Inflammatory macrophage treated with lipopolysaccharide for 4 hours (primary cell): ENCODE measurements at regions not wholly inside any gene's neighbourhood (a gene's known extent, or its start where the extent isn't known, plus 50 kb on each side); places are given as distances from the start of the nearest gene placed in this dataset.
"Not testable (repeated sequence)": the region's sequence is repeated elsewhere in the genome, so short reads cannot be mapped to it uniquely, and the experiment has no call there.

ENCODE experiments used
- DNase-seq: peaks from one replicate; pipeline ENCODE4 v3.0.0-alpha.2; 2020

- DNase-seq, result no peak
Measured at GRCh38 chr3:78455712-78456433, 1311.9 kb downstream of the ROBO1 start.

GRCh38 chr3:78459796-78460195, 1308.0 kb downstream of the ROBO1 start:
- DNase-seq, result no peak

DNA sequence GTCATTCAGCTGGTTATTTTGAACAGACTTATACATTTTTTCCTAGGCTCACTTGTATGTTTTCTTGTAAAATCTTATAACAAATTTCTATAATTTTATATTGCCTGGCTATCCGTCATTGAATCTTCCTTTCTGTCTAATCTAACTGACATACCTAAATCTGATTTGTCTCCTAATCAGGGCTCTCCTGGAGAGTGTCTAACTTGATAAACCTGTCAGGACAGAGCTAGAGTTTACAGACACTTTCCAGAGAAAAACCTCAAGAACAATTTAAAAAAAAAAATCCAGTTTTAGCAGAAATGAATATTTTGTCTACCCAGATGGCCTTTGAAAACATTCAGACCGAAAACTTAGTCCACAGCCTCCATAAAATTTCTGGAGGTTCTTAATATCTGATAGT, 1305.8 kb downstream of the ROBO1 start:
- no peak for DNase-seq

- DNase-seq, result no peak
Measured at GRCh38 chr3:78476076-78476475, 1291.7 kb downstream of the ROBO1 start.

DNA sequence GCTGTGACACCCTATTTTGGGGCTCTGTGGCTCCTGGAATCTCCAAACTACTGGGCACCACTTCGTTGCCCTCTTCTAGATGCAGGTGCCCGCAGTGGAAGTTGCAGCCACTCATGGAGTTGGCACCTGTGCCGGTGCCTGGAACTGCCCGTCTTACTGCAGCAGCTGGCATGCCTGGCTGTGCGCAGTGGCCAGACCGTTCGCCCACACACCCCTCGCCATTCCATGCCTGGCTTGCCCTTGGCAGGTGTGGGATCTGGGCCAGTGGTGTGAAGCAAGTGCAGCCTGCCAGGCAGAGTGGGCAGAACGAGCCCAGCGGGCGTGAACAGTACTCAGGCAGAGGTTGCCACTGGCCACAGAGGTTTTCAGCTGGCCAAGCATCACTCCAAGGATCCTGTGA, 1286.7 kb downstream of the ROBO1 start:
- DNase-seq, result no peak

- DNase-seq, result no peak
Measured at GRCh38 chr3:78483090-78483489, 1284.7 kb downstream of the ROBO1 start.

DNA sequence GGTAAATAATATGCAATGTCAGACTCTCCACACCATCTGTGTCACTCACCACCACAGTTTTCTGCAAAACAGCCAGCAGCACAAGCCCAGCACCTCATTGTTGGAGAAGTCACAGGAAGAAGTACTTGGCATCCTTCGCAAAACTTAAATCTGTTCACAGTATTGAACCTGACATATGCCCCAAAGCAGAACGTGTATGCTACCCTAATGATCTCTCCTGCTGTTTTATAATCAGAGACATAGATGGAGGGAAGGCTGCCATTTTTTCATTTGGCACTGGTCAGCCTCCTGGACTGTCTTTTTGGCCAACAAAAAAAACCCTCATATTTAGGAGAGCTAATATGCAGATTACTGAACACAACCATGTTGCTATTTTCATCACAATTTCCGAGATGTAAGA, 1272.9 kb downstream of the ROBO1 start:
- no peak for DNase-seq

- DNase-seq, result no peak
Measured at GRCh38 chr3:78495301-78495700, 1272.5 kb downstream of the ROBO1 start.

- no peak for DNase-seq
Measured at GRCh38 chr3:78496501-78496900, 1271.3 kb downstream of the ROBO1 start.

DNA sequence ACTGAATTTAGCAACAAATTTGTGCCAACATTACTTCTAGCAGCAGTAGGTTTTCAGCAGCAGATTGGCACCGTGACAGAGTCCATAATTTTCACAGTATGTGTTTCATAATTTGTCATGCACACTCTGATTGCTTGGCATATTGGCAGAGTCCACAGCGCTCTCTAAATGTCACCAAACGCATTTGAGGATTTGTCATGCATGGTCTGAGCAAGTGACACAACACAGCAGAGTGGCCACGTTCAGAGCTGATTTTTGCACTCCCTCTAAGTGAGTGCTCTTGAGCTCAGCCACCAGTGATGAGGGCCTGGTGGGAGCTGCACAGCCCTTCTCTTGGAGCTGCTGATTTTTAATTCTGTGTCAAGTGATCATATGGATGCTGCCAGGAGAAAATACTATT, 1270.8 kb downstream of the ROBO1 start:
- DNase-seq, result no peak

- DNase-seq, result no peak
Measured at GRCh38 chr3:78497767-78498166, 1270.0 kb downstream of the ROBO1 start.

GRCh38 chr3:78506061-78506460, 1261.7 kb downstream of the ROBO1 start:
- no peak for DNase-seq

GRCh38 chr3:78506581-78507195, 1261.1 kb downstream of the ROBO1 start:
- DNase-seq, result no peak

DNA sequence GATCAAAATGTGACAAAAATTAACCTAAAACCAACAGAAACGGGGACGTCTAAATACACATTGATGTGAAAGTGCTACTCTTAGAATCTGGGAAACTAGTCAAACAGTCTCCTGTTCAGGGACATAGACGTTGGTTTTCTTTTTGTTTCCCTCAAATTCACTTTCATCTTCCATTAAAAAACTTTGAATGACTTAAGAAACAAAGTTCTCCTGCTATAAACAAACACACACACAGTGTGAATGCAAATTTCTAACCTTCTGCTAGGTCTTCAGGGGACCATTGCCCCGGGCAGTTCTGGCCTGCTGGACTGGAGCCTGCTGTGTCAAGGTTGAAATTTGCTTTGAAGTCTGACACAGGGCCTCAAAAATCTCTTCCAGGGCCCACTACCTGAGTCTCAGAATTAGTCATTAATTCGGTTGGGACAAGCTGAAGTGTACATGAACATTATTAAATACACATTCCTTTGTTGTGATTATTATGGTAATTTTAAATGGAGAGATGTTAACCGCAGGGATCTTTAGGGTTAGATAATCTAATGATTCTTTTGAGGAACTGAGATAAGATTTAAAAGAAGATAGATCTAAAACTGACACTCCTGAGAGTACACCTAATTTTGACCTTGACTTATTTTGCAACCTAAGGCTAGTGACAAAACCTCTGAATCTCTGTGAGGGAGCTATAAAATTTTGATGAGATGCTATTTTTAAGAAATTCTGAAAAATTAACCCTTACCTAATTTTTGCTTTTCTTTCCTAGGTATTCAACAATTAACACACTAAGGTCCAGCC, 1260.4 kb downstream of the ROBO1 start:
- DNase-seq, result no peak

GRCh38 chr3:78511840-78512239, 1256.0 kb downstream of the ROBO1 start:
- DNase-seq, result no peak

DNA sequence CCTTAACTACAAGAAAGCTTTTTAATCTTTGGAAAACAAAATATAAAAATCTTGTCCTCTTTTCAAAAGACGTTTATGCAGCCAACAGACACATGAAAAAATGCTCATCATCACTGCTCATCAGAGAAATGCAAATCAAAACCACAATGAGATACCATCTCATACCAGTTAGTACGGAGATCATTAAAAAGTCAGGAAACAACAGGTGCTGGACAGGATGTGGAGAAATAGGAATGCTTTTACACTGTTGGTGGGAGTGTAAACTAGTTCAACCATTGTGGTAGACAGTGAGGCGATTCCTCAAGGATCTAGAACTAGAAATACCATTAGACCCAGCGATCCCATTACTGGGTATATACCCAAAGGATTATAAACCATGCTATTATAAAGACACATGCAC, 1255.0 kb downstream of the ROBO1 start:
- not testable (repeated sequence) for DNase-seq

- no peak for DNase-seq
Measured at GRCh38 chr3:78516437-78516836, 1251.4 kb downstream of the ROBO1 start.

DNA sequence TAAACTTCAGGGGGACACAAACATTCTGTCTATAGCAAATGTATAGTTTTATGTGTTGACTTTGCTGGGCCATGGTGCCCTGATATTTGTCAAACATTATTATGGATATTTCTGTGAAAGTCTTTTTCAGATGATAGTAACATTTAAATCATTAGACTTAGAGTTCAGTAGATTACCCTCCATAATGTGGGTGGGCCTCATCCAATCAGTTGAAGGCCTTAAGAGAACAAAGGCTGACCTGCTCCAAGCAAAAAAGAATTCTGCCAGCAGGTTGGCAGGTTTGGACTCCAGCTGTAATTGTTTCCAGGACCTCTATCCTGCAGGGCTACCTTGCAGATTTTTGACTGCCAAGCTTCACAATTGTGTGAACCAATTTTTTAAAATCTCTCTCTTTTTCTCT, 1250.9 kb downstream of the ROBO1 start:
- no peak for DNase-seq

DNA sequence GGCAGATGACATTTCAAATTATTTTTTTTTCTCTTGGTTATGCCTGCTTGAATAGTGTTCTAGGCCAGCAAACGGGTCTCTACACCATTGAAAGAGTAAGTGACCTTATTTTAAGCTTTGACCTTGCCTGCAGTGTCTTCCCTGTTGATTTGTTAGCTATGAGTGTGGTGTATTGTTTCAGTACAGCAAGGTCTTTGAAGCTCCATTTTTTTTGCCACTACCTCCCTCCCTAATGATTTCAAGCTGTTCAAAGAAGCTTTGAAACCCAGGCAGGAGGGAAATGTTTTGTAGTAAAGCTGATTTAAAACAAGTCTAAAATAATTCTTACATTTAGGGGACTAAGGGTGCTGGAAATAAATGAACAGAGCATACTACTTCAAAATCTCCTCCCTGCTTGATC, 1249.8 kb downstream of the ROBO1 start:
- DNase-seq, result no peak

DNA sequence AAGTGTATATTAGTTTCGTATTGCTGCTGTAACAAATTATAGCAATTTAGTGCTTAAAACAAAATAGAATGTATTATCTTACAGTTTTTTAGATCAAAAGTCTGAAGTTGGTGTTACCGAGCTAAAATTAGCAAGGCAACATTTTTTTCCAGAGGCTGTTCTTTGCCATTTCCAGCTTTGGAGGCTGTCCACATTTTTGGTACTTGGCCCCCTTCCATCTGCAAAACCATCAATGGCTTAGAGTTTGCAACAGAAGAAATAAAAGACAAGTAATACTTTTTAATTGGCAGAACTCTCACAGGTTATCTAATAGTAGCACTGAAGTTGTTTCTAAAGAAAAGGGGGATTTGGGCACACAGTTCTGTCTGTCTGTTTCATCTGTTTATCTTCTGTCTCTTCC, 1248.5 kb downstream of the ROBO1 start:
- DNase-seq, result no peak

DNA sequence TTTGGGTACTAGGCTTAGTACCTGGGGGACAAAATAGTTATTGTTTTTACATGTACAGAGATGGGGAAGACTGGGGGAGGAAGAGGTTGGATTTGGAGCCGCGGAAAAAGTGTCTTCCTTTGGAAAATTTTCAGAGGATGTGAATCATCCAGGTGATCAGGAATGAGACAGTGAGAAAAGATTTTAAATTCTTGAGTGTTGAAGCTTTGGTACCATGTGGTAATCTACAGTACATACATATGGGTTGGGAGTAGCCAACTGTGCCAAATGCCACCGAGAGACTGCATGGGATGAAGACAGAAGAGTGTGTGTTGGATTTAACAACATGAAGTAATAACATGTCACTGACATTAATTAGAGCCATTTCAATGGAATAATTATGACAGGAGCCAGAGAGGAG, 1238.2 kb downstream of the ROBO1 start:
- DNase-seq, result no peak

DNA sequence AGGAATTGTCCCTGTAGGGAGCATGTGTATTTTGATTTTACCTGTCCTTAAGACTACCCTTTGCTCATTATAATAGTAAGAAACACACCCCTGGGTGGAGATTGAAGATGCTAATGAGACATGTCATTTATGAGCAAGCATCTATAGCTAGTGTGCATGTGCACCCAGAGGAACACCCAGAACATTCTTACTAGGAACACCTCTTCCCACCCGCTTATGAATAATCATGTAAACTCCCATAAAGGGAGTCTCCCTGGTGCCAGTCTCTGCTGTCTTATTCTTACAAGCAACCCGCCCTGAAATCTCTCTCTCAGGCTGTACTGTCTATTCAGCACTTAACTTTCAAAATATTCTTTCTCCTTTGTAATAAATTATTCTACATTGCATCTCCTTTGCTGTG, 1227.3 kb downstream of the ROBO1 start:
- DNase-seq, result no peak

GRCh38 chr3:78545827-78546226, 1222.0 kb downstream of the ROBO1 start:
- no peak for DNase-seq
